ENCODE measurements at regions not wholly inside any gene's neighbourhood (a gene's known extent, or its start where the extent isn't known, plus 50 kb on each side); places are given as distances from the start of the nearest gene placed in this dataset.

GRCh38 chr1:73659136-73659535, 538.8 kb downstream of the LRRIQ3 start:
- no TSS peak for BruUV-seq (replicated peaks)

GRCh38 chr1:73654714-73655113, 543.3 kb downstream of the LRRIQ3 start:
- H4K20me1 ChIP-seq (ENCODE audit: insufficient read depth): no peaks in the 10 kb centered on the region
- no peak overlapping the region for H3K27ac ChIP-seq
- no peaks in the 10 kb centered on the region for H3K36me3 ChIP-seq (ENCODE audit: low read depth)
- H3K4me1 ChIP-seq (replicated peaks; ENCODE audit: insufficient read depth): no peaks in the 10 kb centered on the region
- H3K4me3 ChIP-seq: no peak overlapping the region
- no peaks in the 10 kb centered on the region for H3F3A ChIP-seq (ENCODE audit: insufficient read depth, low read depth)
- no peak overlapping the region for H3K4me2 ChIP-seq
- H3K9me2 ChIP-seq (ENCODE audit: insufficient read depth): no peaks in the 10 kb centered on the region
- no TSS peak for BruUV-seq (replicated peaks)
- H3K27me3 ChIP-seq (ENCODE audit: insufficient read depth, low read depth): no peaks in the 10 kb centered on the region
- 0 out of 2 replicates have a peak, but pooled peaks cover under 1% of the 10 kb centered on the region for H3K9me3 ChIP-seq (ENCODE audit: insufficient read depth, low read depth)
- intact Hi-C loops (cut with micrococcal nuclease; ENCODE audit: unreplicated experiment): no loop called here
- H3K79me2 ChIP-seq (ENCODE audit: low read depth): no peaks in the 10 kb centered on the region
- TF ChIP-seq EZH2 (IDR thresholded peaks at IDR 0.05; ENCODE audit: low read depth) (no peak), CTCF (conservative IDR thresholded peaks at IDR 0.05) (no peak)
- no peak for DNase-seq
- no peak overlapping the region for H2AFZ ChIP-seq
- POLR2A ChIA-PET (ENCODE audit: unreplicated experiment): no interaction called here
- CTCF ChIA-PET: no interaction called here

More at GRCh38 chr1:73659136-73659535, 538.8 kb downstream of the LRRIQ3 start:
- H3K4me3 ChIP-seq: no peak overlapping the region
- H3K9me2 ChIP-seq (ENCODE audit: insufficient read depth): no peaks in the 10 kb centered on the region
- H3K79me2 ChIP-seq (ENCODE audit: low read depth): no peaks in the 10 kb centered on the region
- no peaks in the 10 kb centered on the region for H4K20me1 ChIP-seq (ENCODE audit: insufficient read depth)
- no peak overlapping the region for H2AFZ ChIP-seq
- H3K27ac ChIP-seq: no peak overlapping the region
- H3K9me3 ChIP-seq (ENCODE audit: insufficient read depth, low read depth): peaks cover 3% of the 10 kb centered on the region; the same call in 1 of the 2 replicates
- intact Hi-C loops (cut with micrococcal nuclease; ENCODE audit: unreplicated experiment): no loop called here
- no peaks in the 10 kb centered on the region for H3K27me3 ChIP-seq (ENCODE audit: insufficient read depth, low read depth)
- no peaks in the 10 kb centered on the region for H3K4me1 ChIP-seq (replicated peaks; ENCODE audit: insufficient read depth)
- POLR2A ChIA-PET (ENCODE audit: unreplicated experiment): no interaction called here
- H3K4me2 ChIP-seq: no peak overlapping the region
- CTCF ChIA-PET: no interaction called here
- H3F3A ChIP-seq (ENCODE audit: insufficient read depth, low read depth): no peaks in the 10 kb centered on the region
- TF ChIP-seq CTCF (conservative IDR thresholded peaks at IDR 0.05) (no peak), EZH2 (IDR thresholded peaks at IDR 0.05; ENCODE audit: low read depth) (no peak)
- no peak for DNase-seq
- H3K36me3 ChIP-seq (ENCODE audit: low read depth): no peaks in the 10 kb centered on the region

- H3K9me2 ChIP-seq (ENCODE audit: insufficient read depth): 0 out of 2 replicates have a peak, but pooled peaks cover 4% of the 10 kb centered on the region
- CTCF ChIA-PET: no interaction called here
- peaks cover 4% of the 10 kb centered on the region; the same call in 1 of the 2 replicates for H4K20me1 ChIP-seq (ENCODE audit: insufficient read depth)
- H2AFZ ChIP-seq: no peak overlapping the region
- H3K9me3 ChIP-seq (ENCODE audit: insufficient read depth, low read depth): no peaks in the 10 kb centered on the region; the same call in 1 of the 2 replicates
- no peaks in the 10 kb centered on the region for H3K4me1 ChIP-seq (replicated peaks; ENCODE audit: insufficient read depth)
- no TSS peak for BruUV-seq (replicated peaks)
- intact Hi-C loops (cut with micrococcal nuclease; ENCODE audit: unreplicated experiment): no loop called here
- TF ChIP-seq EZH2 (IDR thresholded peaks at IDR 0.05; ENCODE audit: low read depth): no peak
- POLR2A ChIA-PET (ENCODE audit: unreplicated experiment): no interaction called here
- H3K4me3 ChIP-seq: no peak overlapping the region
- H3K27me3 ChIP-seq (ENCODE audit: insufficient read depth, low read depth): no peaks in the 10 kb centered on the region
- no peaks in the 10 kb centered on the region for H3F3A ChIP-seq (ENCODE audit: insufficient read depth, low read depth)
- no peaks in the 10 kb centered on the region for H3K36me3 ChIP-seq (ENCODE audit: low read depth)
- H3K4me2 ChIP-seq: no peak overlapping the region
- no peak overlapping the region for H3K27ac ChIP-seq
- H3K79me2 ChIP-seq (ENCODE audit: low read depth): no peaks in the 10 kb centered on the region
- DNase-seq: no peak
Observed at GRCh38 chr1:73644198-73644597, 553.8 kb downstream of the LRRIQ3 start.

- Histone ChIP-seq H3K9me3 (ENCODE audit: insufficient read depth, low read depth) (no peaks in the 10 kb centered on the region), H3K79me2 (ENCODE audit: low read depth) (no peaks in the 10 kb centered on the region), H4K20me1 (ENCODE audit: insufficient read depth) (no peaks in the 10 kb centered on the region), H3K4me1 (replicated peaks; ENCODE audit: insufficient read depth) (no peaks in the 10 kb centered on the region), H3K9me2 (ENCODE audit: insufficient read depth) (no peaks in the 10 kb centered on the region; the same call in none of the 2 replicates), H3F3A (ENCODE audit: insufficient read depth, low read depth) (no peaks in the 10 kb centered on the region), H3K4me3 (no peak overlapping the region), H3K27ac (no peak overlapping the region), H3K27me3 (ENCODE audit: insufficient read depth, low read depth) (no peaks in the 10 kb centered on the region), H2AFZ (no peak overlapping the region), H3K36me3 (ENCODE audit: low read depth) (no peaks in the 10 kb centered on the region), H3K4me2 (no peak overlapping the region)
- CTCF ChIA-PET: no interaction called here
- BruUV-seq (replicated peaks): no TSS peak
- no peak for DNase-seq
- no peak for TF ChIP-seq EZH2 (IDR thresholded peaks at IDR 0.05; ENCODE audit: low read depth)
- TF ChIP-seq CTCF (conservative IDR thresholded peaks at IDR 0.05): no peak
- POLR2A ChIA-PET (ENCODE audit: unreplicated experiment): no interaction called here
- intact Hi-C loops (cut with micrococcal nuclease; ENCODE audit: unreplicated experiment): no loop called here
Observed at GRCh38 chr1:73639494-73639893, 558.5 kb downstream of the LRRIQ3 start.

Data from PC-9 (cell line).